A204.1 (cell line): ENCODE measurements at regions not wholly inside any gene's neighbourhood (a gene's known extent, or its start where the extent isn't known, plus 50 kb on each side); places are given as distances from the start of the nearest gene placed in this dataset.
A peak's percentile ranks its signal among the peaks of the same experiment; 100 is the strongest.

Experiments used
- FAIRE-seq: peaks from 2 replicates; lab custom pipeline; 2012; peaks lifted over from hg19 to GRCh38; lab: Jason Lieb, UNC

DNA sequence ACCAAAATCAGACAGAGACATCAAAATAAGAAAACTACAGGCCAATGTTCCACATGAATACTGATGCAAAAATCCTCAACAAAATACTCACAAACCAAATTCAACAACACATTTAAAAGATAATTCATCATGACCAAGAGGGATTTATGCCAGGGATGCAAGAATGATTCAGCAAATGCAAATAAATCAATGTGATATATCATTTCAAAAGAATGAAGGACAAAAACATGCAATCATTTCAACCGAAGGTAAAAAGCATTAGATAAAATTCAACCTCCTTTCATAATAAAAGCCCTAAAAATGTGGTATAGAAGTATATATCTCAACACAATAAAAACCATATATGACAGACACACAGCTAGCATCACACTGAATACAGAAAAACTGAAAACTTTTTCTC lies 81.5 kb upstream of the LYPLAL1 start:
- FAIRE-seq, result no peak

DNA sequence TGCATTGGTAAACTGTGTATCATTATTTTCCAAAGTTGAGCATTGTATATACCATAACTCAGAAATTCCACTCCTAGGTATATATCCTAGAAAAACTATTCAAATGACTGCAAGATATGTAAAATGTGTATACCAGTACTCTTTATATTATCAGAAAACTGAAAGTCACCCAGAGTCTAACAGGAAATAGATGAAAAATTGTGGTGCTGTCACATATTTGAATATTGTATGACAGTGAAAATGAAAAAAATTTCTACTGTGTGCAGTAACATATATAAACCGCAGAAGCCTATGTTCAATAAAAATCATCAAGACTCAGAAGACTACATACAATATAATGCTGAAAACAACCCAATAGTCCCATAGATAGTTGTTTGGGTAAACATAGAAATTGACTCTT lies 74.4 kb upstream of the LYPLAL1 start:
- no peak for FAIRE-seq

DNA sequence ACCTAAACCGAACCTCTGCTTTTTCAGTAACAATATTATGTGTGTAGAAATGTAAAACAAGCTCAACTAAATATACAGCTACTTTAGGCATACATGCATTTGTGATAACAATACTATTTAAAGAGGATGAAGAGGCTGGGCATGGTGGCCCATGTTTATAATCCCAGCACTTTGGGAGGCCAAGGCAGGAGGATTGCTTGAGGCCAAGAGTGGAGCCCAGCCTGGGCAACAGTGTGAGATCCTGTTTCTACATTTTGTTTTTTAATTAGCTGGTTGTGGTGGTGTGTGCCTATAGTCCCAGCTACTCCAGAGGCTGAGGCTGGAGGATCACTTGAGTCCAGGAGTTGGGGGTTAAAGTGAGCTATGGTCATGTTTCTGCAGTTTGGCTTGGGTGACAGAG lies 73.6 kb upstream of the LYPLAL1 start:
- no peak for FAIRE-seq

DNA sequence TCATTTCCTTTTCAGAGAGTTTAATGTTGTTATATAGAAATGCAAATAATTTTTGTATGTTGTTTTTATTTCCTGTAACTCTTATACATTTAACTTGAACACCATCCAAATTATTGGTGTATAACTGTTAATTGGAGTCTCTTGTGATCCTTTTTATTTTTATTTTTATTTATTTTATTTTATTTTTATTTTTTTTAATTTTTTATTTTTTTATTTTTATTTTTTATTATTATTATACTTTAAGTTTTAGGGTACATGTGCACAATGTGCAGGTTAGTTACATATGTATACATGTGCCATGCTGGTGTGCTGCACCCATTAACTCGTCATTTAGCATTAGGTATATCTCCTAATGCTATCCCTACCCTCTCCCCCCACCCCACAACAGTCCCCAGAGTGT lies 71.2 kb upstream of the LYPLAL1 start:
- FAIRE-seq, result peak; percentile 53

DNA sequence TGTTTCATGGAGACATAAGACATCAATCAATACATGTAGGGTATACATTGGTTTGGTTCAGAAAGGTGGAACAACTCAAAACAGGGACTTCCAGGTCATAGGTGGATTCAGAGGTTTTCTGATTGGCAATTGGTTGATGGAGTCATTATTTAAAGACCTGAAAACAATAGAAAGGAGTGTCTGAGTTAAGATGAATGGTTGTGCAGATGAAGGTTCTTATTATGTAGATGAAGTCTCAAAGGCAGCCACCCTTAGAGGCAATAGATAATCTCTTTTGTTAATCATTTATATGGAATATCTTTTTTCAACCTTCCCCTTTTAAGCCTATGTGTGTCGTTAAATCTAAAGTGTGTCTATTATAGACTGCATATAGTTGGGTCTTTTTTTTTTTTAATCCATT lies 67.8 kb upstream of the LYPLAL1 start:
- no peak for FAIRE-seq

DNA sequence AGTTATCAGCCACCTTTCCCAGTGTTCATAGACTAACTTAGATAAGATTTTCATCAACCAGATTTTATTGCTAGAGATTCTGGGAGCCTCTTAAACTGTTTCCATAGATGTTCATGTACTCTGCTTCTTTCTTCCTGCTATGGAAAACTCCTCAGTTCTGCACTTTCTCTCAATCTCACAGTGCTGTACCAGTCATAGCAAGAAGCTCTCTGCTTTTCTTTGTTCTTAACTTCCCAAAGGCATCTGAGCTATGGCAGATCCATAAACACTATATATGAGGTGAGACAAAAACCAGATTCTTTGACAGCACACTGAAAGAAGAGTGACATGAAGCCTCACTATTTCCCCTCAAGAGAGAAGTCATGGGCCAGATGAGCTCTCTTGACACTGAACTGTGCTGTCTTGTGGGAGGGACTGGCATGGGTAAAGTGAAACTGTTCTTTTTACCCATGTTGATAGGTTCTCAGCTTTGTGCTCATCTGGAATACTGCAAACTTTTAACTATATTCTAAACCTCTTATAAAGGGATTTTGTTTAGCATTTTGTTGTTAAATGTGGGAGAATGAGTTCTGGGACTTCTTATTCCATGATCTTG lies 64.2 kb upstream of the LYPLAL1 start:
- no peak for FAIRE-seq

DNA sequence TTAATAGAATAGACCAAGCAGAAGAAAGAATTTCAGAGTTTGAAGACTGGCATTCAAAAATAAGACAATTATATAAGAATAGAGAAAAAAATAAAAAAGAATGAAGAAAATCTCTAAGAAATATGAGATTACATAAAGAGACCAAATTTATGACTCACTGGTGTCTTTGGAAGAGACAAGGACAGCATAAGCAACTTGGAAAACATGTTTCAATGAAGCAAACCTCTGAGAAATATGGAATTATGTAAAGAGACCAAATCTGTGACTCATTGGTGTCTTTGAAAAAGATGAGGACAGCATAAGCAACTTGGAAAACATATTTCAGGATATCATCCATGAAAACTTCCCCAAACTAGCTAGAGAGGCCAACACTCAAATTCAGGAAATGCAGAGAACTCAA lies 60.4 kb upstream of the LYPLAL1 start:
- FAIRE-seq, result no peak

DNA sequence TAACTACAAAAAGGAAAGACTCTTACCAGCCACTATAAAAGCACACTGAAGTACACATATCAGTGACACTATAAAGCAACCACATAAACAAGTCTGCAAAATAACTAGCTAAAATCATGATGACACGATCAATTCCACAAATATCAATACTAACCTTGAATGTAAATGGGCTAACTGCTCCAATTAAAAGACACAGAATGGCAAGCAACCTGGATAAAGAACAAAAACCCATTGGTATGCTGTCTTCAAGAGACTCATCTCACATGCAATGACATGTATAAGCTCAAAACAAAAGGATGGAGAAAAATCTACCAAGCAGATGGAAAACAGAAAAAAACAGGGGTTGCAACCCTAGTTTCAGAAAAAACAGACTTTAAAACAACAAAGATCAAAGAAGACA lies 59.7 kb upstream of the LYPLAL1 start:
- no peak for FAIRE-seq

DNA sequence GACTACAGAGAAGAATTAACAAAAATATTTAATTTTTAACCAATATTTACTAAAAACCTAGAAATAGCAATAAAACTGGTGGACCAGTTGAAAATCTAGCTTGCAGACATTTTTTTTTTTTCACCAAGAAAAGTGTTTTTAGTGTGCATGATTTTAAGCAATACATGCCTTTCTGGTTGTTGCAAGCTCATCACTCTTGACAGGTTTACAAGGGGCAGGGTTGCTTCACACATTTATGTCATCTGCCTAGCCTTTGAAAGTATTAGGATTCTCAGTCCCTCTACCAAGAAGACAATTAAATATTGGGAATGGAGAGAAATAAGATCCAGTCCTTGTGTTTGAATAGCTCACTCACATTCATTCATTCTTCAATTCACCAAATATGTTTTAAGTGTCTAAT lies 53.8 kb upstream of the LYPLAL1 start:
- FAIRE-seq, result no peak

DNA sequence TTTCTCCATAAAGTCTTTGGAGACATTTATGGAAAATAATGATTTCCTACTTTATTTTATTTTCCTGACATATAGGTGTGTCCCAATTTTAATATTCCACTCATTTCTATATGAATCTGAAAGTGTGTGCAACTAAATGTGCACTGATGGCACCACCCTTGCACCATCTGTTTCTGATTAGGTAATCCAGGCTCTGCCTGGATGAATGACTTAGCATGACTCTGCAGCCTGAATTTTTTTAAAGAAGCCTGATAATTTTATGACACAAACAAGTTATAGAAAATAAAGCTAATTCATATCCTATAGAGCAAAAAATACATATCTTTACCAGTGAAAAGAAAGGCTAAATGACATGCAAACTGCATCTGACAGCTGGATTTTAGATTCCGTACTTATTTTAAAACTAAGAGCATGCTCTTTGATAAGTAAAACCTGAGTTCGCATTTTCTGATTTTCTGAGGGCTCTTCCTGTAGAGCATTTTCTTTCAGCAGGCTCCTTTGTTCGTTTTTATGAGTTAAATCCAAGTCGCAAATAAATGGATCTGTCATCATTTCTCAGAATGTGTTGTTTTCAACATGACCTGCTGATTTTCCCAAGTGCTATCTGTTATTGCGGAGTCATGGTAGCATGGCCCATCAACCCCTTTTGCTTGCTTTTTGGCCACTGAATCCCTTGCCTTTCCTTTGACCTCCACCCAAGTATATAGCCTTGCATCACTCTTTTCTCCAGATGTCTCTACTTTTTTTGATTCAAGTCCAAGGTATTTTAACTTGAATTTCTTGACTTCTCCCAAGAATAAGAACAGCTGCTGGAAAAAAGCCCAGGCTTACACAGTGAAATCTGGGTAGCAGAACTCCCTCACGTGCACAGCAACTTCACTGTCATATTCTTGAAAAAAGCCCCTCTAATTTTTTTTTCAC lies 52.8 kb upstream of the LYPLAL1 start:
- no peak for FAIRE-seq

DNA sequence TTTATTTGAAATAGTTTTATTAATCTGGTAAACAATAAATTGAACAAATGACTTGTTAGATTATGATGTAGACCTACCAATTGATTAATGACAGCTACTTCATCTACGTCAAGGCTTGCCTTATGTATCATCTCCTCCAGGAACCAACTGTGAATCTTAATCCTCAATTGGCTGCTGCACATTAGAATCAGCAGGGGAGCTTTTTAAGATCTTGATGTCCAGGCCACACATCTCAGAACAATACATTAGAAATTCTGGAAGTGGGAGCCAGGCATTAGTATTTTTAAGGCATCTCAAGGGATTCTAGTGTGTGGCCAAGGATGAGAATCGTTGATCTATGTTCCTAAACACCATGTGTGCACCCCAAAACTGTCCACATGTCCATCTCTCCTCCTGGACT lies 52.0 kb upstream of the LYPLAL1 start:
- no peak for FAIRE-seq

DNA sequence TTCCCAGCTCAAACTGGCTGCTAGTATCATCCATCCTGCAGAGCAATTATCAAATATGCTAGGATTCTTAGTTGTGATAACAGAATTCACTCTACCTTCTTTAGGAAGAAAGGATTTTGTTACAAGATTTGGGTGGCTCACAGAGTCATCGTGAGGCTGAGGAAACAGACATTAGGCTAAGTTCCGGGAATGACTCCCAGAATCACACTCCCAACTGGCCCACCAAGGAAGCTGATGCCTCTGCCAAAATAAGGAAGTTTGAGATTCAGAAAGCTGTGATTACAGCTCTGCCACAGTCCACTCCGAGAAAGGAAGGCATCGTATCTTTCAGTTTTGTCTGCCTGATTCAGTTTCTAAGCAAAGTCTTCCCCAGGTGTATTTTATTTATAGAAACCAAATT lies 50.6 kb upstream of the LYPLAL1 start:
- no peak for FAIRE-seq
